HepG2 (cell line): ENCODE measurements at regions not wholly inside any gene's neighbourhood (a gene's known extent, or its start where the extent isn't known, plus 50 kb on each side); places are given as distances from the start of the nearest gene placed in this dataset.
A peak's percentile ranks its signal among the peaks of the same experiment; 100 is the strongest.

Experiments used
- ATF7 ChIP-seq, 2 experiments: fragments of 450-650 bp in 1 of 2; sonication (generic) in 1 of 2; formaldehyde crosslinking in 1 of 2; IDR thresholded peaks; 2 replicates each; pipeline versions ENCODE4 v1.4.0 to v1.6.1; 2016 to 2020; ENCODE audit warnings: antibody characterized with exemption in 1 of 2, mild to moderate bottlenecking in 1 of 2, missing genetic modification reagents in 1 of 2
- BHLHE40 ChIP-seq: IDR thresholded peaks from 2 replicates; pipeline ENCODE4 v1.6.1; 2011; ENCODE audit warnings: low read length, improper control_type of control experiment
- CHCHD3 ChIP-seq: sonication (generic); formaldehyde crosslinking; IDR thresholded peaks from 2 replicates; pipeline ENCODE4 v1.8.0; 2022; ENCODE audit warnings: mild to moderate bottlenecking, missing genetic modification reagents, moderate library complexity
- DZIP1 ChIP-seq: sonication (generic); formaldehyde crosslinking; IDR thresholded peaks from 2 replicates; pipeline ENCODE4 v1.5.0; 2020; ENCODE audit warnings: mild to moderate bottlenecking, missing genetic modification reagents
- FOXO1 ChIP-seq: sonication (generic); formaldehyde crosslinking; IDR thresholded peaks from 2 replicates; pipeline ENCODE4 v1.4.0; 2020; ENCODE audit warnings: missing genetic modification reagents
- MAFF ChIP-seq: IDR thresholded peaks from 2 replicates; pipeline ENCODE4 v1.6.1; 2011; ENCODE audit warnings: low read depth, low read length, improper control_type of control experiment
- MXI1 ChIP-seq: IDR thresholded peaks from 3 replicates; pipeline ENCODE4 v1.6.1; 2012; ENCODE audit warnings: low read depth, low read length, inconsistent platforms, borderline replicate concordance
- NKX3-1 ChIP-seq: sonication (generic); formaldehyde crosslinking; IDR thresholded peaks from 2 replicates; pipeline ENCODE4 v1.5.0; 2020; ENCODE audit warnings: missing genetic modification reagents
- PAX8 ChIP-seq: sonication (generic); formaldehyde crosslinking; IDR thresholded peaks from 2 replicates; pipeline ENCODE4 v1.8.0; 2022; ENCODE audit warnings: mild to moderate bottlenecking, missing genetic modification reagents, borderline replicate concordance
- POLR2AphosphoS2 ChIP-seq: IDR thresholded peaks from 2 replicates; pipeline ENCODE4 v1.6.1; 2011; ENCODE audit warnings: low read depth, low read length, improper control_type of control experiment
- RNF219 ChIP-seq: sonication (generic); formaldehyde crosslinking; IDR thresholded peaks from 2 replicates; pipeline ENCODE4 v1.5.0; 2020; ENCODE audit warnings: mild to moderate bottlenecking, missing genetic modification reagents
- SIN3A ChIP-seq: IDR thresholded peaks from 2 replicates; pipeline ENCODE4 v1.6.1; 2011; ENCODE audit warnings: low read depth, mild to moderate bottlenecking, control low read depth, low read length, borderline replicate concordance
- TBL1XR1 ChIP-seq: fragments of 150-350 bp; IDR thresholded peaks from 2 replicates; pipeline ENCODE4 v1.6.1; 2014; ENCODE audit warnings: borderline replicate concordance, low read length; ENCODE audit not compliant: partially characterized antibody
- TCF7L2 ChIP-seq: IDR thresholded peaks from 2 replicates; pipeline ENCODE4 v1.6.1; 2011; ENCODE audit warnings: mild to moderate bottlenecking, low read depth, low read length, moderate library complexity
- TEAD2 ChIP-seq: sonication (generic); formaldehyde crosslinking; IDR thresholded peaks from 2 replicates; pipeline ENCODE4 v1.9.0; 2021; ENCODE audit warnings: missing genetic modification reagents
- ZBTB34 ChIP-seq: sonication (generic); formaldehyde crosslinking; IDR thresholded peaks from 2 replicates; pipeline ENCODE4 v1.8.0; 2022; ENCODE audit warnings: mild to moderate bottlenecking, missing genetic modification reagents
- ZGPAT ChIP-seq: IDR thresholded peaks from 2 replicates; pipeline ENCODE4 v1.6.1; 2016; ENCODE audit warnings: mild to moderate bottlenecking
- ZNF124 ChIP-seq: sonication (generic); formaldehyde crosslinking; IDR thresholded peaks from 2 replicates; pipeline ENCODE4 v1.4.0; 2020; ENCODE audit warnings: missing genetic modification reagents
- ZNF280B ChIP-seq: sonication (generic); formaldehyde crosslinking; IDR thresholded peaks from 2 replicates; pipeline ENCODE4 v1.5.0; 2020; ENCODE audit warnings: missing genetic modification reagents, mild to moderate bottlenecking, borderline replicate concordance
- ZNF296 ChIP-seq: sonication (generic); formaldehyde crosslinking; conservative IDR thresholded peaks from 2 replicates; pipeline ENCODE4 v1.5.0; 2020; ENCODE audit warnings: mild to moderate bottlenecking, missing genetic modification reagents
- ZNF766 ChIP-seq: sonication (generic); formaldehyde crosslinking; IDR thresholded peaks from 2 replicates; pipeline ENCODE4 v1.5.0; 2020; ENCODE audit warnings: missing genetic modification reagents, borderline replicate concordance
- ZNF879 ChIP-seq: sonication (generic); formaldehyde crosslinking; IDR thresholded peaks from 2 replicates; pipeline ENCODE4 v1.8.1; 2023; ENCODE audit warnings: missing genetic modification reagents
- ZSCAN31 ChIP-seq: sonication (generic); formaldehyde crosslinking; IDR thresholded peaks from 2 replicates; pipeline ENCODE4 v1.5.0; 2020; ENCODE audit warnings: low read depth, mild to moderate bottlenecking, missing genetic modification reagents

- TF ChIP-seq NKX3-1 (CRISPR knock-in tag), result no peak
- TF ChIP-seq MXI1, result no peak
- no peak for TF ChIP-seq ZBTB34 (CRISPR knock-in tag)
- no peak for TF ChIP-seq RNF219
- TF ChIP-seq ZNF124 (CRISPR knock-in tag), result no peak
- TF ChIP-seq ZNF280B (CRISPR knock-in tag), result peak; percentile 16; the same call in 1 of the 2 replicates
- TF ChIP-seq DZIP1 (CRISPR knock-in tag), result no peak
- 0 out of 2 replicates have a peak, but pooled peaks have one; percentile 44 for TF ChIP-seq ZNF296
- TF ChIP-seq ATF7 (IDR thresholded peaks at IDR 0.05), result no peak
- TF ChIP-seq ATF7 (CRISPR knock-in tag; IDR thresholded peaks at IDR 0.05), result no peak
- TF ChIP-seq SIN3A, result no peak
- TF ChIP-seq TEAD2 (CRISPR knock-in tag), result no peak
- TF ChIP-seq TBL1XR1, result peak; percentile 49
- TF ChIP-seq POLR2AphosphoS2, result no peak
- TF ChIP-seq ZGPAT (CRISPR knock-in tag), result no peak
- TF ChIP-seq ZNF766 (CRISPR knock-in tag), result no peak
- TF ChIP-seq ZNF879 (CRISPR knock-in tag), result no peak
- TF ChIP-seq TCF7L2, result no peak
- no peak for TF ChIP-seq BHLHE40
- no peak for TF ChIP-seq FOXO1 (CRISPR knock-in tag)
- no peak for TF ChIP-seq ZSCAN31
- TF ChIP-seq MAFF, result no peak
- no peak for TF ChIP-seq CHCHD3
- TF ChIP-seq PAX8 (CRISPR knock-in tag), result no peak
These were observed 143.4 kb upstream of the HS3ST2 start (continued) for GRCh38 chr16:22670551-22671041.
